Endothelial cell of umbilical vein (primary cell): ENCODE measurements at regions not wholly inside any gene's neighbourhood (a gene's known extent, or its start where the extent isn't known, plus 50 kb on each side); places are given as distances from the start of the nearest gene placed in this dataset.

Experiments used
- BruUV-seq: library from RNA; stranded (reverse); fragments of 400-500 nt; replicated peaks from 2 replicates; lab custom pipeline; 2021; lab: Mats Ljungman, UMichigan
- CTCF ChIA-PET: fragments of 300-600, 350-600 bp; sonication (Branson Sonifier 250); formaldehyde crosslinking; loops from one replicate; lab custom pipeline; 2021; ENCODE audit warnings: antibody characterized with exemption, inconsistent platforms; lab: Charles Lee
- POLR2A ChIA-PET: fragments of 300-600, 350-600 bp; sonication (Branson Sonifier 250); formaldehyde crosslinking; loops from one replicate; lab custom pipeline; 2021; ENCODE audit warnings: antibody characterized with exemption, inconsistent platforms; lab: Charles Lee
- DNase-seq: peaks from one replicate; pipeline ENCODE4 v3.0.0-alpha.2; 2011; ENCODE audit warnings: low read depth, low spot score
- FAIRE-seq: peaks from 2 replicates; lab custom pipeline; 2011; peaks lifted over from hg19 to GRCh38; lab: Jason Lieb, UNC
- H2AFZ ChIP-seq: 2 replicates; pipeline ENCODE4 v1.6.0; 2012; ENCODE audit warnings: low read depth, low read length, control low read depth, inconsistent platforms
- H3K27ac ChIP-seq: 2 replicates; pipeline ENCODE4 v1.5.1; 2011; ENCODE audit warnings: low read depth, mild to moderate bottlenecking, control low read depth, low read length, moderate library complexity; ENCODE audit not compliant: insufficient read depth
- H3K27me3 ChIP-seq, 2 experiments: 2 replicates each; pipeline versions ENCODE4 v1.6.0 to v1.6.1; 2011; ENCODE audit warnings: low read length in 2 of 2, mixed read lengths in 1 of 2; ENCODE audit not compliant: control insufficient read depth in 2 of 2, insufficient read depth in 2 of 2
- H3K36me3 ChIP-seq, 2 experiments: 2 replicates in 1 of 2; 3 replicates in 1 of 2; pipeline ENCODE4 v1.5.1; 2011; ENCODE audit warnings: low read length in 2 of 2, mild to moderate bottlenecking in 1 of 2, moderate library complexity in 1 of 2; ENCODE audit not compliant: control insufficient read depth in 2 of 2, insufficient read depth in 2 of 2; ENCODE audit errors: extremely low read depth in 1 of 2
- H3K4me1 ChIP-seq: 3 replicates; pipeline ENCODE4 v1.5.1; 2011; ENCODE audit warnings: mild to moderate bottlenecking, low read length; ENCODE audit not compliant: control insufficient read depth, insufficient read depth; ENCODE audit errors: extremely low read depth
- H3K4me2 ChIP-seq: 2 replicates; pipeline ENCODE4 v1.6.1; 2011; ENCODE audit warnings: low read length, control low read depth, mixed read lengths; ENCODE audit not compliant: insufficient read depth
- H3K4me3 ChIP-seq, 3 experiments: fragments of 200-600 bp in 1 of 3; sonication (generic), shearing (Covaris generic) in 1 of 3; replicated peaks in 1 of 3; 2 replicates each; pipeline ENCODE4 v1.5.1; 2011 to 2016; ENCODE audit warnings: control low read depth in 3 of 3, low read length in 3 of 3, mild to moderate bottlenecking in 2 of 3, inconsistent platforms in 1 of 3, low read depth in 1 of 3, moderate library complexity in 1 of 3; ENCODE audit not compliant: insufficient read depth in 1 of 3
- H3K79me2 ChIP-seq: 2 replicates; pipeline ENCODE4 v1.6.0; 2012; ENCODE audit warnings: low read length, inconsistent platforms; ENCODE audit not compliant: control insufficient read depth, insufficient read depth
- H3K9ac ChIP-seq: replicated peaks from 2 replicates; pipeline ENCODE3; 2011; ENCODE audit warnings: low read length, control low read depth; ENCODE audit not compliant: insufficient read depth; ENCODE audit errors: extremely low read depth
- H3K9me1 ChIP-seq: replicated peaks from 3 replicates; pipeline ENCODE4 v1.6.0; 2011; ENCODE audit warnings: mild to moderate bottlenecking, low read length; ENCODE audit not compliant: control insufficient read depth, insufficient read depth; ENCODE audit errors: extremely low read depth
- H3K9me3 ChIP-seq: replicated peaks from 2 replicates; pipeline ENCODE4 v1.5.1; 2012; ENCODE audit warnings: low read length, inconsistent platforms; ENCODE audit not compliant: control insufficient read depth, insufficient read depth
- H4K20me1 ChIP-seq: replicated peaks from 2 replicates; pipeline ENCODE3; 2011; ENCODE audit warnings: mild to moderate bottlenecking, low read length; ENCODE audit not compliant: control insufficient read depth, insufficient read depth; ENCODE audit errors: extremely low read depth
- EZH2 ChIP-seq: IDR thresholded peaks from 2 replicates; pipeline ENCODE4 v1.6.1; 2012; ENCODE audit warnings: borderline replicate concordance, low read depth, mild to moderate bottlenecking, moderate library complexity, low read length, inconsistent platforms; ENCODE audit not compliant: severe bottlenecking
- FOS ChIP-seq: IDR thresholded peaks from 2 replicates; pipeline ENCODE4 v1.6.1; 2011; ENCODE audit warnings: mild to moderate bottlenecking, low read length, moderate library complexity, borderline replicate concordance; ENCODE audit not compliant: insufficient read depth
- GATA2 ChIP-seq: IDR thresholded peaks from 2 replicates; pipeline ENCODE4 v1.7.0; 2011; ENCODE audit warnings: low read depth, mild to moderate bottlenecking, moderate library complexity, mixed read lengths, low read length; ENCODE audit not compliant: insufficient read length, insufficient read depth
- JUN ChIP-seq: IDR thresholded peaks from 2 replicates; pipeline ENCODE4 v1.6.1; 2011; ENCODE audit warnings: borderline replicate concordance, low read depth; ENCODE audit not compliant: insufficient read length, insufficient read depth
- MYC ChIP-seq: IDR thresholded peaks from one replicate; pipeline ENCODE4 v1.6.1; 2011; ENCODE audit warnings: mild to moderate bottlenecking, low read depth, low read length
- POLR2A ChIP-seq: IDR thresholded peaks from 2 replicates; pipeline ENCODE4 v1.6.1; 2012; ENCODE audit warnings: low read depth, mild to moderate bottlenecking, control low read depth, low read length
- POLR2AphosphoS5 ChIP-seq: IDR thresholded peaks from 2 replicates; pipeline ENCODE4 v1.6.1; 2012; ENCODE audit warnings: low read depth, mild to moderate bottlenecking, control low read depth, low read length, moderate library complexity; ENCODE audit not compliant: insufficient read depth
- dilution Hi-C: fragments of 300-500 bp; cut with MboI; formaldehyde crosslinking; loops from one replicate; pipeline ENCODE4 v1.15.0; 2019; ENCODE audit warnings: low sequenced_read_pairs; ENCODE audit not compliant: extremely low pct_ligation_motif_present
- intact Hi-C: fragments of 100-400 bp; cut with micrococcal nuclease; formaldehyde crosslinking; loops from one replicate; pipeline ENCODE4 v1.10.0; 2022
- TF ChIP-seq, protein P1 (sequence below): IDR thresholded peaks from 2 replicates; pipeline ENCODE4 v1.6.1; 2011; ENCODE audit not compliant: insufficient read depth, insufficient read length
- TF ChIP-seq, protein P2 (sequence below), 2 donors: IDR thresholded peaks; 1 replicate in 1 of 2; 2 replicates in 1 of 2; pipeline ENCODE4 v1.5.1; 2011; ENCODE audit warnings: low read length in 2 of 2, mild to moderate bottlenecking in 2 of 2, moderate library complexity in 2 of 2, control low read depth in 1 of 2, inconsistent platforms in 1 of 2, low read depth in 1 of 2; ENCODE audit not compliant: insufficient read depth in 1 of 2; ENCODE audit errors: extremely low read depth in 1 of 2

DNA sequence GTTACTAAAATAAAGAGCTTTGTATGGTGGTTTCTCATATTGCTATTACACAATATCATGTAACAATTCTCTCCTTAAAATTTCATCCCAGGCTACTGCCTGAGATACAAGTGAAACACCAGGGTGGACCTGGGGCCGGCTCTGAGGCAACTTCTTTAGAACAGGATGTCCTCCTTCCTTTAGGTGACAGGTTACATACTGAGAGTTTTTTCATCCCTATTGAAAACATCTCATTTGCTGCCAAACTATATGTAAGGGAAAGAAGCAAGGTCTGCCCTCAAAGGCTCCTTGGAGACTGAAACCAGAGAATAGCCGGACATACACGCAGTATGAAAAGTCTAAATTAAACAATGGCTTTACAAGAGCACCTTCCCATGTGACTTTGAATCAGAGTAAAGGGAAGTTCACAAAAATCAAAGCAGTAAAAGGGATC is 139.9 kb downstream of the DUSP6 start:
- Histone ChIP-seq H3K4me1 (peaks cover 7% of the 10 kb centered on the region), H3K79me2 (no peaks in the 10 kb centered on the region), H2AFZ (peak overlapping the region; percentile 46), H3K27me3 (no peaks in the 10 kb centered on the region), H3K4me3 (no peak overlapping the region), H3K9ac (no peak overlapping the region), H3K27ac (peak overlapping the region; percentile 27), H3K36me3 (no peaks in the 10 kb centered on the region), H3K9me1 (no peaks in the 10 kb centered on the region), H3K4me2 (peak overlapping the region; percentile 28), H4K20me1 (no peaks in the 10 kb centered on the region), H3K9me3 (no peaks in the 10 kb centered on the region)
- peak; percentile 70 for FAIRE-seq
- ChIA-PET CTCF (interaction anchor here (1.0 kb wide), 1 partner anchor 107 kb away, joined by 3 read pairs; no protein-coding TSS in a partner anchor), POLR2A (no interaction called here)
- no TSS peak for BruUV-seq
- DNase-seq = peak; percentile 85
- intact Hi-C loops = loop anchor here (5.0 kb wide), 1 partner anchor 160 kb away; no protein-coding TSS in a partner anchor
- TF ChIP-seq EZH2 (no peak), FOS (no peak), MYC (no peak), GATA2 (no peak), POLR2AphosphoS5 (no peak), JUN (no peak), POLR2A (no peak)
- TF ChIP-seq, protein P1, sequence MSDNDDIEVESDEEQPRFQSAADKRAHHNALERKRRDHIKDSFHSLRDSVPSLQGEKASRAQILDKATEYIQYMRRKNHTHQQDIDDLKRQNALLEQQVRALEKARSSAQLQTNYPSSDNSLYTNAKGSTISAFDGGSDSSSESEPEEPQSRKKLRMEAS = no peak
- TF ChIP-seq, protein P2, sequence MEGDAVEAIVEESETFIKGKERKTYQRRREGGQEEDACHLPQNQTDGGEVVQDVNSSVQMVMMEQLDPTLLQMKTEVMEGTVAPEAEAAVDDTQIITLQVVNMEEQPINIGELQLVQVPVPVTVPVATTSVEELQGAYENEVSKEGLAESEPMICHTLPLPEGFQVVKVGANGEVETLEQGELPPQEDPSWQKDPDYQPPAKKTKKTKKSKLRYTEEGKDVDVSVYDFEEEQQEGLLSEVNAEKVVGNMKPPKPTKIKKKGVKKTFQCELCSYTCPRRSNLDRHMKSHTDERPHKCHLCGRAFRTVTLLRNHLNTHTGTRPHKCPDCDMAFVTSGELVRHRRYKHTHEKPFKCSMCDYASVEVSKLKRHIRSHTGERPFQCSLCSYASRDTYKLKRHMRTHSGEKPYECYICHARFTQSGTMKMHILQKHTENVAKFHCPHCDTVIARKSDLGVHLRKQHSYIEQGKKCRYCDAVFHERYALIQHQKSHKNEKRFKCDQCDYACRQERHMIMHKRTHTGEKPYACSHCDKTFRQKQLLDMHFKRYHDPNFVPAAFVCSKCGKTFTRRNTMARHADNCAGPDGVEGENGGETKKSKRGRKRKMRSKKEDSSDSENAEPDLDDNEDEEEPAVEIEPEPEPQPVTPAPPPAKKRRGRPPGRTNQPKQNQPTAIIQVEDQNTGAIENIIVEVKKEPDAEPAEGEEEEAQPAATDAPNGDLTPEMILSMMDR (IDR thresholded peaks at IDR 0.05; ENCODE audit: extremely low read depth in 1 of 2, insufficient read depth in 1 of 2, low read depth in 1 of 2, low read length in 2 of 2) = no peak
- dilution Hi-C loops = no loop called here
